ENCODE measurements at regions not wholly inside any gene's neighbourhood (a gene's known extent, or its start where the extent isn't known, plus 50 kb on each side); places are given as distances from the start of the nearest gene placed in this dataset.

- peaks cover 0 to 10% of the 10 kb centered on the region in 2 donors for H3K4me1 ChIP-seq
- TF ChIP-seq CTCF (IDR thresholded peaks at IDR 0.05) = no peak
- no peaks in the 10 kb centered on the region for H3K9me3 ChIP-seq
- no peaks in the 10 kb centered on the region for H3K36me3 ChIP-seq
- no peak overlapping the region for H3K4me3 ChIP-seq
- DNase-seq (ENCODE audit: low spot score in 2 of 2) = no peak
- no peaks in the 10 kb centered on the region for H3K27me3 ChIP-seq
- no peak overlapping the region for H3K27ac ChIP-seq
- intact Hi-C loops (cut with DNase I) = no loop called here
Observed at GRCh38 chr2:19600506-19600905, 242.1 kb upstream of the OSR1 start.

- intact Hi-C loops (cut with DNase I) = no loop called here
- DNase-seq (ENCODE audit: low spot score in 2 of 2) = no peak
- Histone ChIP-seq H3K4me1 (peaks cover 0 to 10% of the 10 kb centered on the region in 2 donors), H3K27ac (no peak overlapping the region), H3K4me3 (no peak overlapping the region), H3K27me3 (no peaks in the 10 kb centered on the region), H3K36me3 (no peaks in the 10 kb centered on the region), H3K9me3 (no peaks in the 10 kb centered on the region)
- no peak for TF ChIP-seq CTCF (IDR thresholded peaks at IDR 0.05)
Observed at GRCh38 chr2:19598971-19599370, 240.5 kb upstream of the OSR1 start.

GRCh38 chr2:19592197-19592596, 233.8 kb upstream of the OSR1 start:
- no peak for DNase-seq (ENCODE audit: low spot score in 2 of 2)
- peaks cover 0 to 10% of the 10 kb centered on the region in 2 donors for H3K4me1 ChIP-seq
- TF ChIP-seq CTCF (IDR thresholded peaks at IDR 0.05) = no peak
- H3K27ac ChIP-seq = no peak overlapping the region
- H3K36me3 ChIP-seq = no peaks in the 10 kb centered on the region
- no peak overlapping the region for H3K4me3 ChIP-seq
- H3K27me3 ChIP-seq = no peaks in the 10 kb centered on the region
- intact Hi-C loops (cut with DNase I) = no loop called here
- H3K9me3 ChIP-seq = no peaks in the 10 kb centered on the region

GRCh38 chr2:19589791-19590190, 231.4 kb upstream of the OSR1 start:
- H3K4me1 ChIP-seq = no peaks in the 10 kb centered on the region
- H3K27me3 ChIP-seq = no peaks in the 10 kb centered on the region
- H3K36me3 ChIP-seq = no peaks in the 10 kb centered on the region
- intact Hi-C loops (cut with DNase I) = no loop called here
- no peaks in the 10 kb centered on the region for H3K9me3 ChIP-seq
- H3K4me3 ChIP-seq = no peak overlapping the region
- no peak for TF ChIP-seq CTCF (IDR thresholded peaks at IDR 0.05)
- DNase-seq (ENCODE audit: low spot score in 2 of 2) = no peak
- no peak overlapping the region for H3K27ac ChIP-seq

GRCh38 chr2:19580830-19581229, 222.4 kb upstream of the OSR1 start:
- intact Hi-C loops (cut with DNase I) = no loop called here
- Histone ChIP-seq H3K4me3 (no peak overlapping the region), H3K4me1 (no peaks in the 10 kb centered on the region), H3K27ac (no peak overlapping the region), H3K27me3 (no peaks in the 10 kb centered on the region), H3K9me3 (no peaks in the 10 kb centered on the region), H3K36me3 (no peaks in the 10 kb centered on the region)
- no peak for TF ChIP-seq CTCF (IDR thresholded peaks at IDR 0.05)
- DNase-seq (ENCODE audit: low spot score in 2 of 2) = no peak

GRCh38 chr2:19580264-19580663, 221.8 kb upstream of the OSR1 start:
- intact Hi-C loops (cut with DNase I) = no loop called here
- no peak for DNase-seq (ENCODE audit: low spot score in 2 of 2)
- no peak overlapping the region for H3K4me3 ChIP-seq
- no peak overlapping the region for H3K27ac ChIP-seq
- H3K4me1 ChIP-seq = no peaks in the 10 kb centered on the region
- H3K27me3 ChIP-seq = no peaks in the 10 kb centered on the region
- no peaks in the 10 kb centered on the region for H3K9me3 ChIP-seq
- TF ChIP-seq CTCF (IDR thresholded peaks at IDR 0.05) = no peak
- no peaks in the 10 kb centered on the region for H3K36me3 ChIP-seq

Data from ascending aorta (tissue), 2 donors.